GM18519 (cell line): ENCODE measurements at regions not wholly inside any gene's neighbourhood (a gene's known extent, or its start where the extent isn't known, plus 50 kb on each side); places are given as distances from the start of the nearest gene placed in this dataset.

Experiments used
- ATAC-seq: cut with Tn5 transposase; IDR thresholded peaks from one replicate; pipeline ENCODE4 v1.9.1; 2021; ENCODE audit warnings: mild to moderate bottlenecking, moderate library complexity; ENCODE audit not compliant: unreplicated experiment, low FRiP score

GRCh38 chr7:108684629-108685028 lies 115.0 kb downstream of the DNAJB9 start:
- ATAC-seq = no peak

- ATAC-seq = no peak
These were observed 116.8 kb downstream of the DNAJB9 start for GRCh38 chr7:108686494-108686893.

- ATAC-seq = no peak
These were observed 127.6 kb downstream of the DNAJB9 start for GRCh38 chr7:108697254-108697653.

- ATAC-seq = no peak
These were observed 141.9 kb downstream of the DNAJB9 start for GRCh38 chr7:108711611-108712010.

- no peak for ATAC-seq
These were observed 147.1 kb downstream of the DNAJB9 start for GRCh38 chr7:108716783-108717182.

- ATAC-seq = no peak
These were observed 148.1 kb downstream of the DNAJB9 start for GRCh38 chr7:108717781-108718180.

GRCh38 chr7:108719631-108720030 lies 150.0 kb downstream of the DNAJB9 start:
- no peak for ATAC-seq

GRCh38 chr7:108722561-108722960 lies 152.9 kb downstream of the DNAJB9 start:
- ATAC-seq = no peak

GRCh38 chr7:108723381-108723814 lies 153.7 kb downstream of the DNAJB9 start:
- no peak for ATAC-seq

GRCh38 chr7:108724251-108725100 lies 154.8 kb downstream of the DNAJB9 start:
- ATAC-seq = no peak

- ATAC-seq = no peak
These were observed 166.1 kb downstream of the DNAJB9 start for GRCh38 chr7:108735814-108736213.

GRCh38 chr7:108736221-108736891 lies 166.7 kb downstream of the DNAJB9 start:
- no peak for ATAC-seq

GRCh38 chr7:108770981-108771745 lies 201.5 kb downstream of the DNAJB9 start:
- ATAC-seq = no peak

- no peak for ATAC-seq
These were observed 202.2 kb downstream of the DNAJB9 start for GRCh38 chr7:108771853-108772252.

- ATAC-seq = no peak
These were observed 208.3 kb downstream of the DNAJB9 start for GRCh38 chr7:108777966-108778365.

- ATAC-seq = no peak
These were observed 219.8 kb downstream of the DNAJB9 start for GRCh38 chr7:108789451-108789850.

GRCh38 chr7:108794466-108794865 lies 224.8 kb downstream of the DNAJB9 start:
- ATAC-seq = no peak

- no peak for ATAC-seq
These were observed 233.0 kb downstream of the DNAJB9 start for GRCh38 chr7:108802650-108803049.

GRCh38 chr7:108805808-108806397 lies 236.2 kb downstream of the DNAJB9 start:
- peak; percentile 67 for ATAC-seq

GRCh38 chr7:108808549-108809266 lies 239.0 kb downstream of the DNAJB9 start:
- no peak for ATAC-seq
